Ascending aorta (tissue), 2 donors: ENCODE measurements at regions not wholly inside any gene's neighbourhood (a gene's known extent, or its start where the extent isn't known, plus 50 kb on each side); places are given as distances from the start of the nearest gene placed in this dataset.

Source experiments
- DNase-seq, 2 donors: peaks; one replicate each; pipeline ENCODE4 v3.0.0-alpha.2; 2019; ENCODE audit warnings: low spot score in 2 of 2
- H3K27ac ChIP-seq, 2 donors: fragments of 200-600 bp; sonication (generic); one replicate each; pipeline ENCODE4 v1.5.1; 2016 to 2017; ENCODE audit warnings: mild to moderate bottlenecking in 1 of 2
- H3K27me3 ChIP-seq: fragments of 200-600 bp; sonication (generic); one replicate; pipeline ENCODE4 v1.5.1; 2017
- H3K36me3 ChIP-seq, 2 donors: fragments of 200-600 bp; sonication (generic); one replicate each; pipeline ENCODE4 v1.5.1; 2016
- H3K4me1 ChIP-seq, 2 donors: fragments of 200-600 bp; sonication (generic); one replicate each; pipeline ENCODE4 v1.5.1; 2016 to 2017; ENCODE audit warnings: mild to moderate bottlenecking in 1 of 2
- H3K4me3 ChIP-seq, 2 donors: fragments of 200-600 bp; sonication (generic); one replicate each; pipeline ENCODE4 v1.5.1; 2016 to 2017; ENCODE audit warnings: mild to moderate bottlenecking in 1 of 2
- H3K9me3 ChIP-seq, 2 donors: fragments of 200-600 bp; sonication (generic); one replicate each; pipeline ENCODE4 v1.5.1; 2016
- CTCF ChIP-seq, 3 experiments: fragments of 200-600 bp in 2 of 3; fragments of 450-650 bp in 1 of 3; sonication (generic) in 2 of 3; IDR thresholded peaks; one replicate each; pipeline ENCODE4 v1.5.1; 2016 to 2019; ENCODE audit warnings: antibody characterized with exemption in 3 of 3, mild to moderate bottlenecking in 1 of 3, moderate library complexity in 1 of 3
- intact Hi-C: fragments of 100-400 bp; cut with DNase I; formaldehyde crosslinking; loops from one replicate; pipeline ENCODE4 v1.15.1; 2023

GRCh38 chr13:65841156-65841555 is 1389.0 kb downstream of the PCDH9 start:
- no peak overlapping the region for H3K27ac ChIP-seq
- no peaks in the 10 kb centered on the region for H3K36me3 ChIP-seq
- no peaks in the 10 kb centered on the region for H3K9me3 ChIP-seq
- intact Hi-C loops = no loop called here
- no peak for DNase-seq
- H3K27me3 ChIP-seq = no peaks in the 10 kb centered on the region
- H3K4me3 ChIP-seq = no peak overlapping the region
- no peak for TF ChIP-seq CTCF (IDR thresholded peaks at IDR 0.05)
- no peaks in the 10 kb centered on the region for H3K4me1 ChIP-seq

DNA sequence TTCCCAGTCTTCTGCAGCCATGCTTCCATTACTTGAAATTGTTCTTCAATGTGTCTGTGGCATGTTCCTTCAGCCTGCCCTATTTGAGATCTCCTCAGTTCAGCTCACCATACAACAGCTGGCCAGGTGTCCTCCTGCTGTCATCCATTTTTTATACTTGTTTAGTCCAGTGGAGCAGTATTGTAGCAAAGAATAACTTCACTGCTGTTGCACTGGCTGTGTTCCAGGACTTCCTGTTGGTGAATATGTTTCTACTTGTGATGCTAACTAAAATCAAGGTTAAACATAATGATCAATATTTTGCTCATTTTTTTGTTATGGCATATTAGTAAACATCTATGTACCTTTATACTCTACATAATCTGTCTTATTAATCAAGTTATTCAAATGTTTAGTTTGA is 1394.1 kb downstream of the PCDH9 start:
- Histone ChIP-seq H3K36me3 (no peaks in the 10 kb centered on the region), H3K4me3 (no peak overlapping the region), H3K27ac (no peak overlapping the region), H3K9me3 (no peaks in the 10 kb centered on the region), H3K4me1 (no peaks in the 10 kb centered on the region), H3K27me3 (no peaks in the 10 kb centered on the region)
- no peak for DNase-seq
- no peak for TF ChIP-seq CTCF (IDR thresholded peaks at IDR 0.05)
- intact Hi-C loops = no loop called here

GRCh38 chr13:65834897-65835296 is 1395.2 kb downstream of the PCDH9 start:
- Histone ChIP-seq H3K36me3 (no peaks in the 10 kb centered on the region), H3K4me3 (no peak overlapping the region), H3K27ac (no peak overlapping the region), H3K27me3 (no peaks in the 10 kb centered on the region), H3K9me3 (no peaks in the 10 kb centered on the region), H3K4me1 (no peaks in the 10 kb centered on the region)
- intact Hi-C loops = no loop called here
- DNase-seq = no peak
- TF ChIP-seq CTCF (IDR thresholded peaks at IDR 0.05) = no peak

DNA sequence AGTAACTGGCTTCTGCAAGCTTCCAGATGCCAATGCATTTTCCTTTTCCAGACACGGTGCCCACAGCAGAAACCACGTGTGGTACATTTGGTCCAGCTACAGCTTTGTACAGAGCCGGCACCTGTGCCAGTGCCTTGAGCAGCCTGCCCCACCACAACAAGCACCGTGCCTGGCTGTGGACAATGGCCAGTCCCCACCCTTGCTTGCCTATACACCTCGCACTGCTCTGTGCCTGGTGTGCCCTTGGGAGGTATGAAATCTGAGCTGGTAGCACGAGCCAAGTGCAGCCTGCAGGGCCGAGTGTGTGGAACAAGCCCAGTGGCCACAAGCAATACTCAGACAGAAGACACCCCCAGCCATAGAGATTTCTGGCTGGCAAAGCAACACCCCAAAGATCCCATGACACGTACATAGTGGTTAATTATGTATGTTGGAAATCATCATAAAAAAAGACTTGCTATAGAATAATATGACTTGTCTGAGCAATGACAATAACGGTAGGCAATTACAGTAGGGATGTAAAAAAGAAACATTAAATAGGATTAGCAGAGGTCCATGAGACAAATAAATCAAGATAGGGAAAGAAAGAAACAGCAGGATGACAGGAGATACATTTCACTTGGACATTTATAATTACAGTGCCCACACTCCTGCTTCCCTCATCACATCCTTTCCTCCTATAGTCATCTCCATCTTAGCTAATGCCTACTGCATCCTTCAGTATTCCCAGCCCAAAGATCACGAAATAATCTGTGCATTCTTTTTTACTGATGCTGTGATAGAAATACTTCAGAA is 1399.5 kb downstream of the PCDH9 start:
- intact Hi-C loops = no loop called here

GRCh38 chr13:65829241-65830008 is 1400.7 kb downstream of the PCDH9 start:
- Histone ChIP-seq H3K36me3 (no peaks in the 10 kb centered on the region), H3K4me3 (no peak overlapping the region), H3K4me1 (no peaks in the 10 kb centered on the region), H3K9me3 (no peaks in the 10 kb centered on the region), H3K27me3 (no peaks in the 10 kb centered on the region), H3K27ac (no peak overlapping the region)
- no peak for DNase-seq
- TF ChIP-seq CTCF (IDR thresholded peaks at IDR 0.05) = no peak
- intact Hi-C loops = no loop called here

More for the DNA sequence above, 1399.5 kb downstream of the PCDH9 start:
- TF ChIP-seq CTCF (IDR thresholded peaks at IDR 0.05) = no peak
- no peaks in the 10 kb centered on the region for H3K9me3 ChIP-seq
- H3K36me3 ChIP-seq = no peaks in the 10 kb centered on the region
- H3K4me3 ChIP-seq = no peak overlapping the region
- no peaks in the 10 kb centered on the region for H3K4me1 ChIP-seq
- DNase-seq = no peak
- no peak overlapping the region for H3K27ac ChIP-seq
- H3K27me3 ChIP-seq = no peaks in the 10 kb centered on the region
